SH-SY5Y (cell line): ENCODE measurements at regions not wholly inside any gene's neighbourhood (a gene's known extent, or its start where the extent isn't known, plus 50 kb on each side); places are given as distances from the start of the nearest gene placed in this dataset.

Experiments used
- GATA2 ChIP-seq: IDR thresholded peaks from 2 replicates; pipeline ENCODE4 v1.6.1; 2011; ENCODE audit warnings: mild to moderate bottlenecking, low read depth, low read length
- GATA3 ChIP-seq: IDR thresholded peaks from 2 replicates; pipeline ENCODE4 v1.6.1; 2011; ENCODE audit warnings: low read depth, mild to moderate bottlenecking, low read length, moderate library complexity

- TF ChIP-seq GATA2 (no peak), GATA3 (no peak)
Measured at GRCh38 chr3:135755330-135756105, 210.0 kb upstream of the PPP2R3A start.
